ENCODE measurements at regions not wholly inside any gene's neighbourhood (a gene's known extent, or its start where the extent isn't known, plus 50 kb on each side); places are given as distances from the start of the nearest gene placed in this dataset.

- TF ChIP-seq POLR2A (IDR thresholded peaks at IDR 0.05) (no peak), CTCF (IDR thresholded peaks at IDR 0.05) (no peak)
Observed at GRCh38 chr2:163247156-163247846, 408.7 kb upstream of the KCNH7 start.
